ENCODE measurements at regions not wholly inside any gene's neighbourhood (a gene's known extent, or its start where the extent isn't known, plus 50 kb on each side); places are given as distances from the start of the nearest gene placed in this dataset.

- TF ChIP-seq ZNF670 (CRISPR knock-in tag; IDR thresholded peaks at IDR 0.05; ENCODE audit: borderline replicate concordance) (no peak), ZNF136 (CRISPR knock-in tag; IDR thresholded peaks at IDR 0.05; ENCODE audit: low read depth) (0 out of 2 replicates have a peak, but pooled peaks have one; percentile 54), ASH2L (IDR thresholded peaks at IDR 0.05; ENCODE audit: insufficient read length, low read depth, low read length) (peak; percentile 71), NR2F2 (IDR thresholded peaks at IDR 0.05; ENCODE audit: borderline replicate concordance, low read depth) (peak; percentile 19; the same call in 1 of the 2 replicates), TFDP1 (CRISPR knock-in tag; IDR thresholded peaks at IDR 0.05; ENCODE audit: borderline replicate concordance) (peak; percentile 84; the same call in 1 of the 2 replicates), JUND (CRISPR knock-in tag; IDR thresholded peaks at IDR 0.05) (peak; percentile 97), TCF7L2 (IDR thresholded peaks at IDR 0.05; ENCODE audit: low read depth, low read length) (no peak), BCL3 (CRISPR knock-in tag; IDR thresholded peaks at IDR 0.05) (peak; percentile 92; the same call in 1 of the 2 replicates), ZZZ3 (CRISPR knock-in tag; IDR thresholded peaks at IDR 0.05; ENCODE audit: borderline replicate concordance) (0 out of 2 replicates have a peak, but pooled peaks have one; percentile 32), ZNF143 (CRISPR knock-in tag; IDR thresholded peaks at IDR 0.05) (peak; percentile 20; the same call in 1 of the 2 replicates), ZNF546 (CRISPR knock-in tag; conservative IDR thresholded peaks at IDR 0.05) (peak; percentile 66; the same call in 1 of the 2 replicates), E2F5 (CRISPR knock-in tag; conservative IDR thresholded peaks at IDR 0.05) (no peak), ZNF383 (CRISPR knock-in tag; IDR thresholded peaks at IDR 0.05; ENCODE audit: borderline replicate concordance) (no peak), POGK (CRISPR knock-in tag; conservative IDR thresholded peaks at IDR 0.05) (0 out of 2 replicates have a peak, but pooled peaks have one; percentile 47), PAXIP1 (CRISPR knock-in tag; conservative IDR thresholded peaks at IDR 0.05) (peak; percentile 70), HNRNPL (IDR thresholded peaks at IDR 0.05; ENCODE audit: low read depth, low read length) (peak; percentile 91), TBP (CRISPR knock-in tag; IDR thresholded peaks at IDR 0.05) (no peak)
Measured at GRCh38 chr2:64831134-64831976, 157.8 kb upstream of the SLC1A4 start (continued).

All from HepG2 (cell line).